CD4-positive, alpha-beta T cell treated with Interleukin-10 for 1 hour (primary cell): ENCODE measurements at regions not wholly inside any gene's neighbourhood (a gene's known extent, or its start where the extent isn't known, plus 50 kb on each side); places are given as distances from the start of the nearest gene placed in this dataset.

Experiments
- DNase-seq: peaks from one replicate; pipeline ENCODE4 v3.0.0-alpha.2; 2020

DNA sequence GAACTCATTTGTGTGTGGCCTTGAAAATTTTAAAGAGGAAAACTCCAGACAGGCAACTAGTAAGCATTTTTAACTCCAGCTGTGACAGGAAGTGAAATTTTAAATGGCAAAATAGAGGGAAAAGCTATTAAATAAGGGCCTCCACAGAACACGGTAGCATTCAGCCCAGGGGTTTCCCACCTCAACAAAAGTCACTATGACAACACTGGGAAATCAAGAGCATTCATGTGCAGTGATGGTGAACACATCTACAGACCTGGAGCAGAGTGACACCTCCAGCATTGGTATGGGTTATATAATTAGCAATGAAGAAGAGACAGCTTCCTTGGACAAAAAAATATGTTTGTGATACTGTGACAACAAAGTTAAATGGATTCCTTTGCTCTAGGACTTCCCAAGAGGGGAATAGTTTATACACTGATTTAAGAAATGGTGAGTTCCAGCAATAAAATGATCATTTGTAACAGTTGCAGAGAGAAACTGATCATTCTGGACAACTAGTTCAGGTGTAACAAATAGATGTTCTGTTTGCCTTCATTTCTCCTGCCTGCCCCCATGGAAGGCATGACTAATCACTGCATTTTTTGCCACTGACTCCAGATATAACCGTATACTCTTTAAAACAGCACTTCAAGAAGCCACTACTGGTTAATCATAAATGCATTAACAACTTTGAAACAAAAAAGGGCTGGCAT is 93.3 kb upstream of the SLC44A1 start:
- no peak for DNase-seq

DNA sequence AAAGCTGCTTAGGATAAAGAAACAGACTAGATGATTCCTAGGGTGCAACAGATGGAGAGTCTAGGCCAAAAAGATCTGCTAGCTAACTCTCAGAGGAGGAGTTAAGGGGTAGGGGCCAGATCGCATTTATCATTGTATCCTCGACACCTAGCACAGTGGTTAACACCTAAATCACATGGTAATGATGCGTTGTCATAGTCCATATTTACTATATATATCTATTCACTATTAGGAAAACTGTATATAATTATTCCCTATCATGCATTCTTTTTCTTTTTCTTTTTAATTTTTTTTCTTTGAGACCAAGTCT is 92.8 kb upstream of the SLC44A1 start:
- DNase-seq, result no peak

DNA sequence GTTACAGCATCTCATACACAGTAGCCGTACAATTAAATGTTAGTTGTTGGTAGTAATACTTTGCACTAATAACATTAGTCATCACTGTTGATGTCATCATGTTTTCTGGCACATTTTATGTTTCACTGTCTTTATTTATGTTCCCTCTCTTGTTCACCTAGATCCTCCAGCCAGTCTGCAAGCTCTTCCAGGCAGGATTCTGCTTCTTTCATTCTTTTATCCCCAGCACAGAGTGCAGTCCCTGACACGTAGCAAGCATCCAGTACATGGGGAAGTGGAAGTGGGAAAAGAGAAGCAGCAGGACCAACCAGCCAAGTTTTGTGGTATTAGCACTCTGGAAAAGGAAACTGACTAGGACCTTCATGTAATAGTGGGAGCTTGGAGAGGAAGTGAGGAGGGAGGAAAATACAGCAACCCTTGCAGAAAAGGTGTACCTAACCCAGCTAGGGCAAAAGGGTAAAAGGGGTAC is 89.7 kb upstream of the SLC44A1 start:
- DNase-seq, result no peak

DNA sequence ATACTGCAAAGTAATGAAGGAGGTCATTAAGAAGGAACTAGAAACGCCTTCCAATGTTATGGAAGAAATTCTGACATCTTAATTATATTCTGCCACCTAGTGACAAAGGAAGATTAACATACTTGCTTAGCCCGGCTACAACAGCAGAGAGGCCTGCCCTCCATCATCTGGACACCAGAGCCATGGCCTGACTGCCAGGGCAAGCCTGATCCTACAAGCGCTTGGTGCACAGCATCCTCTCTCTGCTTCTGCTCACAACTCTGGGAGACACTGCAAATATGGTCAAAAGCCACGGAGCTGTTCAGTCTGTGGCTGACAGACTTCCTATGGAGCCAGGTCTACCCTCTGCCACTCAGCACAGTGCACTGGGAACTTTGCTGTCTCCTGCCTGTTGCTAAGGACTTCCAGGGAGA is 87.3 kb upstream of the SLC44A1 start:
- DNase-seq, result peak; percentile 51

DNA sequence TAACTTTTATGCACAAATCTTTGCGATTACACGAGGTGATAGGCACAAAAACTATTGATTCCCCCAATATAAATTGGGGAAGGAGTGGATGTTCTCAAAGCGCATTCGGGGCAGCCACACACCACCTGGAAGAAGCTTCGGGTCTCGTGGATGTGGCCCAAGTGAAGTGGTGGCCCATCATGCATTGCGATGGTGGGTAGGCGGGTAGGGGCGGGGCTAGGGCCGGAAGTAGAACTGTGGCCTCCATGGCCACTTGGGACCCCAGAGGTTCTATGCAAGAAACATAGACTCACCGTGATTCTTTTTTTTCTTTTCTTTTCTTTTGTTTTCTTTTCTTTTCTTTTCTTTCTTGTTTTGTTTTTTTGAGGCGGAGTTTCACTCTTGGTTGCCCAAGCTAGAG is 86.4 kb upstream of the SLC44A1 start:
- no peak for DNase-seq

DNA sequence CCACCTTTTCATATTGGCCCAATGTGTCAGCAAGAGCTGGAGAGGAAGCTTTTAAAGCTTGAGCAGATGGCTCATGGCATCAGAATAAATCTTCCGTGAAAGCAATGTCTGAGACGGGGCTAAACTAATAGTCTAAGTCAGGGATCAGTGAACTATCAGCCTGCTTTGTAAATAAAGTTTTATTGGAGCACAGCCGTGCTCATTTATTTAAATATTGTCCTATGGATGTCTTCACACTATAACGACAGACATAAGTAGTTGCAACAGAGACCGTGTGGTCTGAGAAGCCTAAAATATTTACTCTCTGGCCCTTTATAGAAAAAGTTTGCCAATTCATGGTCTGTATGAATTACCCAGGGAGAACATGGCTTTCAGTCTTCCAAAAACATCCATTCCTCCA is 85.6 kb upstream of the SLC44A1 start:
- DNase-seq, result no peak

DNA sequence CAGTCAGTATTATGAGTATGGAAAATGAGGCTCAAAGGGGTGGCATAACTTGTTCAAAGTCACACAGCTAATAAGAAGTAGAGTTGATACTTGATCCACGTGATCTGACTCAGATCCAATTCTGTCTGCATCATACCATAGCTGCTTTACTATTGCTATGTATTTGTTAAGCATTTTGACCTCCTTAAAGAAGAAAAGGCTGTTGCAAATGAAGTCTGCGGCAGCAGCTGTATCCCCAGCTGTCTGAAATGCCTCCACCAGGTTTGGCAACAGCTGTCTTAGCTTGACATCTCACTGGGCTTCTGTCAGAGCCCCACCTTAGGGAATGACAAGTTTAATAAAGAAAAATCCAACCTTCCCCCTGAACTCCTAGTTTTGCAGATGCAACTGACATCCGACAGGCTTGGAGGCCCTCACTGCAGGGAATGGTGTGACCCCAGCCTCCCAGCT is 75.6 kb upstream of the SLC44A1 start:
- DNase-seq, result no peak

DNA sequence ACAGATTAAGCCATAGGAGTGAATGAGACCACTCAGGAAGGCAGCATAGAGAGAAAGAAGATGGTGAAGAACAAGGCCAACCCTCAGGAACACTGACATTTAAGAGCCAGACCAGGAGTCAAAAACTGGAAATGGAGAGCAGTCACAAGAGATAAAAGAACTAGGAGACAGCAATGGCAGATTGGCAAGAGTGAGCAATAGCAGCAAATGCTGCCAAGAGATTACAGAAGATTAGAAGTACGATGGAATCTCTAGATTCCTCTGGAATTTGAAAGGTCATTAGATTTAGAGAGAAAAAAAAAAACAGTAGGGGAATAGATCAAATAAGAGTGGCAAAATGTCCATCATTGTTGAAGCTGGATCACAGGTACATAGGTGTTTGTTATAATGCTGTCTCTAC is 73.4 kb upstream of the SLC44A1 start:
- DNase-seq, result no peak

DNA sequence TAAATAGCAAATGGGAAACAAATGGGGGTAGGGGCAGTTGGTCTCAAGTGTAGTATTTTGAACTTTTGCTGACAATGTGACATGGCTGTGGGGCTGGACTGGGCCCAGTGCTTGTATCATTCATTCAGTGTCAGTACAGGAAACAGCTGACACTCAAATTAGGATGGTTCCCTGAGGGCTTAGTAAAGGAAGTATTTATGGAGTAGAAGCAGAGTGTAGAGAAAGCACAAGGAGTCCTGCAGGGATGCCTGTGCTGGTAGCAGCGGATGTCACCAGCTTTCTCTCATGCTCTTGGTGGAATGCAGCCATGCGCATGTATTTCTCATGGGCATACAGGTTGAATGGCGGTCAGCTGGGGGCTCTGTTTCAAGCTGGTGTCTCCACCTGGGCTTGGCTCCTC is 72.9 kb upstream of the SLC44A1 start:
- no peak for DNase-seq

DNA sequence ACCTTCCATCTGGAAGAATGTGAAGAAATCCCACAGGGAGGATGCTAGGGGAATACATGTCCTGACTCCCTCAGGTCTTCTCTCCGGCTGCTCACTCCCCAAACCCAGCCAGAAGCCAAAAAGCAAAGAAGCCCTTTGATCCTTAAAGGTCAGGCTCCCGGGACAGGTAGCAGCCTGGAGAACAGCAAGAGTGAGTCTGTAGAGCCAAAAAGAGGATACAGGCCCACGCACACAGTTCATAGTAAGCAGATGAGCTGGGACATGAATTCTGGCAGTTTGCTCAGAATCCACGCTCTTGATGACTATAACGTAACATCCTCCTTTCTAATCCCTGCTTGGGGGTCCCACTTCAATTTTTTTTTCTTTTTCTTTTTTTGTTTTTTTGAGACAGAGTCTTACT is 72.0 kb upstream of the SLC44A1 start:
- no peak for DNase-seq

DNA sequence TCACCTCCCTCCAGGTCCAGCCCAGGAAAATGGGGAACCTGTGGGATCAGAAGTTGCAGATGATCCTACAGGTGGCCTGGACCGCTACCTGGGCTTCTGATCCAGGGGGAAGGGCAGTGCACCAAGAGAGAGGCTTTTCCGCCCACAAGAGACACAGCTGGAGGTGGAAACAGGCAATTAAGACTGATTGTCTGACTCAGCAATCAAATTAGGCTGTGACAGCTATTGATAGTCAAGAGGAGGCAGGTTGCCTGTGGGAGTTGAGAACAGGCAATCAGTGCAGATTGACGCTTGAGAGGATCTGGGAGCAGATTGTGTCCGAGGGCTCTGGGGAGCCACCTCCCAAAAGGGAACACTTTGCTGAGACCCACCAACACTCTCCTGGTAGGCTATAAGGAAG is 71.1 kb upstream of the SLC44A1 start:
- no peak for DNase-seq

DNA sequence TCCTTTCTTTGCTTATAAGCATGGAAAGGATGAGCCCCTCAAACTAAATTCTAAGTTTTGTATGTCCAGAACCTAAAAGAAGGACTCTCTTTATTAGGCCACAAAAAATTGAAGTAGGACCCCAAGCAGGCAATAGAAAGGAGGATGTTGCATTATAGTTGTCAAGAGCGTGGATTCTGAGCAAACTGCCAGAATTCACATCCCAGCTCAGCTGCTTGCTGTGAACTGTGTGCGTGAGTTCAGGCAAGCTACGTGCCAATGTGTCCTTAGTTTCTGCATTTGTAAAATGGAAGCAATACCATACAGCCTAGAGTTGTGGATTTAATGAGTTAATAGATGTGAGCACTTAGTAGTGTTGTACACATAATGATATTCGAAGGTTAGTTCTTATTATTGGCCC is 70.6 kb upstream of the SLC44A1 start:
- no peak for DNase-seq

DNA sequence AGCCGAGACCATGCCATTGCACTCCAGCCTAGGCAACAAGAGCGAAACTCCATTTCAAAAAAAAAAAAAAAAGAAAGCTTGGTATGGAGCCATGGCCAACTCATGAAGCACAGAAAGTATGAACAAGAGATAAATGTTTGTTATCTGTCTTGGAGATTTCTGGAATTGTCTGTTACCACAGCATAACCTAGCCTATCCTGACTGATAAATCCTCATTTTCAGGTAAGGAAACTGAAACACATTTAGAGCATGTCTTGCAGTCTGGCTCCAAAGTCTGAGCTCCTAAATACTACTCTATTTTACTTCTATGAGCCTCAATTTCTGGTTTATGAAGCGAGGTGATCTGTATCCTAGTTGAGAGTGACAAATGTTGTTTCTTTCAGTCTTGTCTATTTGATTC is 68.3 kb upstream of the SLC44A1 start:
- no peak for DNase-seq

DNA sequence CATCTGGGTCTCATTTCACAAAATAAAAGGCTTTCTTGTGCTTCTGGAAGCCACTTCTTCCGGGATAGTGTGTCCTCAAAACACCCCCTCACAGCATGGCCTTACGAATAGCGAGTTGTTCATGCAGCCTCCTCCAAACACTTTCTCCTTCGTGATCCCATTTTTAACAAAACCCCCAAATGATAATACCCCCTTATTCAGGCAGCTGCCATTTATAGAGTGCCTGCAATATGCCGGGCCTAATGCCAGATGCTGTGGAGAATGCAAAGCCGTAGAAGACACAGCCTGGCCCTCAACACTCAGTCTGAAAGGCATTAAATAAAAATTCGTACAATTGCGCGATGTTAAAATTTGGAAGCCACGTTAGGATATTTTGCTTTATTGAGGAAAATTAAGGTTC is 66.4 kb upstream of the SLC44A1 start:
- DNase-seq, result no peak

DNA sequence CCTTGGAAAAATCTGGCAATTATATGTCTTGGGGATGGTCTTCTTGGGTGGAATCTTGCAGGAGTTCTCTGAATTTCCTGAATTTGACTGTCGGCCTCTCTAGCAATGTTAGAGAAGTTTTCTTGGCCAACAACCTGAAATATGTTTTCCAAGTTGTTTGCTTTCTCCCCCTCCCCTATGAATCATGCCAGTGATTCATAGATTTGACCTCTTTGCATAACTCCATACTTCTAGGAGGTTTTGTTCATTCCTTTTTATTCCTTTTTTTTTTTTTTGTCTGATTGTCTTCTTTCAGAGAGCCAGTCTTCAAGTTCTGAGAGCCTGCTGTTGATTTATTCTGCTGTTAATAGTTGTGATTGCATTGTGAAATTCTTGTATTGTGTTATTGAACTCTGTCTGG is 56.7 kb upstream of the SLC44A1 start:
- no peak for DNase-seq

DNA sequence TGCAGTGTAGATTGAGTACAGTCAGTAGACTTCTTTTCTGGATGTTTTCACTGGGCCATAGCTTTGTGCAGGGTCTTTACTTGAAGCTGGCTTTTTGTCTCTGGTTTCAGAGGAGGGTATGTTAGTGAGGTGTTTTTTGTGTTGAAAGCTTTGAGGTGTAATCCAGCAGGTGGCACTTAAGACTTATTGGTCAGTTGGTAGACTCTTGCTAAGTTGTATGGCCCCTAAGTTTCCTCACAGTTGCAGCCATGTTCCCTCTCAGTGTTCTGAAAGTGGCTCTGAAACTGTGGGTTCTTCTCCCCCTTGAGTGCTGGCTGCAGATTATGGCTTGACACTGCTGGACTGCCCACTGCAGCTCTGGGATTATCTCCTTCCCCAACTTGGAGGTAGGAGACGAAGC is 55.7 kb upstream of the SLC44A1 start:
- DNase-seq, result no peak

DNA sequence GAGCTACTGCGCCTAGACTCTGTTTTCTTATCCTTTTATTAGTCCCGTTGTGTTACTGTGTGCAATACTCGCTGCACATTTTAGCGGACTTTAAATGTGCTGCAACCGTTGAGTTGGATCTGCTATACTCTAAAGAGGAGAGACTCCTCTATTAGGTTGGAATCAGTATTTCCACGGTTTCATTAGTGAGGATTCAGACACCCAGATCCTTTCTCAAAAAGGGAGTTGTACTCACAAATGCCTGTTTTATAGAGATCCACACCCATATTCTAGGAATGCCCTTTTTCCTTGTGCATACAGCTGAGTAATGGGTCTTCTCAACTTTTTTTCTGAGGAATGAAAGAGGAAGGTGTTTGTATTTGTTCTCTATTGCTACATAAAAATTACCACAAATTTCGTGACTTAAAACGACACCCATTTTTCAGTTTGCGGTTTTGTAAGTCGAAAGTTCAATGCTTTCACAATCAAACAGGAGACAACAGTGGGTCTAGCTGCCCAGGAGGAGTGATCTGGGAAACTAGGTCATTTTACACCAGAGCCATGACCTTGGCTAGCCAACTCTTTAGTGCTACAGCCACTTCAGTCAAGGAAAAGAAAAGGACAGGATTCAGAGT is 52.8 kb upstream of the SLC44A1 start:
- peak; percentile 3 for DNase-seq

DNA sequence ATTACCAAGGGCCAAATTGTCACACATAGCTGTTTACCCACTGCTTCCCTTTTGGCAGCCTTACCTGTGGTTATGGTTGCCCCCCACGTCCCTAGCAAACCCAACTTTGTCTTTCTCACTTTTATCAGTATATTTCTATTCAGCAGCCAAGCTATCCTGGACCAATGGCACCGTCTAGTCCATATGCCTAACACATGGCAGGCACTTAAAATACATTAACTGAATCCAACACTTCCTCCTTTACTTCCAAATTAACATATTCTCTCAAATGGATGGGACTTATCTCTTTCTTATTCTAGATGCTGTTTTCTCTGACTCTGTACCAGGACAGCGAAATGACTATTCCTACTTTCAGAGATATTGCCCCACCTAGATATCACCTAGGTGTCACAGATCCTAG is 50.9 kb upstream of the SLC44A1 start:
- no peak for DNase-seq

DNA sequence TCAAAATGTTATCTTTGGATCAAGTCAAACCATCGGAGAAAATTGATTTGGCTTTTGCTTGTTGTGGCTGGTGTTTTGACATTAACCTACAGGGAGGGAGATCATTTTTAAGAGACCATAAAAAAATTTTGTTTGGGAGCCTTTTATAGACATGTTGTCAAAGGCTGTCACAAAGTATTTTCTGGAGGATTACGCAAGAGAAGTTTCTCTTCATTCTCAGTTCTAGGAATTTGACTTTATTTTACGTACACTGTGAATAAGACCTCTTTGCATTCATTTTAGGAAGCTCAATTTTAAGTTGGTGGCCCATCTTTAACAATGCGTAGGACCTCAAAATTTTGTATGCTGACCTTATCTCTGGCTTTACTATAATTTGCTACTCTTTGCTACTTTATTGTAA is 50.2 kb upstream of the SLC44A1 start:
- DNase-seq, result no peak
